ENCODE measurements at regions not wholly inside any gene's neighbourhood (a gene's known extent, or its start where the extent isn't known, plus 50 kb on each side); places are given as distances from the start of the nearest gene placed in this dataset.
A peak's percentile ranks its signal among the peaks of the same experiment; 100 is the strongest.

- DNase-seq (ENCODE audit: low read depth in 1 of 2, low spot score in 1 of 2): peak in 1 of 2 donors; percentile 24
These were observed 154.4 kb downstream of the TANC2 start for GRCh38 chr17:63120406-63120805.

GRCh38 chr17:63124536-63124935, 158.5 kb downstream of the TANC2 start:
- Histone ChIP-seq H3K27ac (no peak overlapping the region), H3K4me3 (no peak overlapping the region), H3K36me3 (no peaks in the 10 kb centered on the region), H3K27me3 (no peaks in the 10 kb centered on the region), H3K4me1 (ENCODE audit: low read depth) (no peaks in the 10 kb centered on the region), H3K9me3 (ENCODE audit: low read depth) (no peaks in the 10 kb centered on the region)
- TF ChIP-seq, protein P1, sequence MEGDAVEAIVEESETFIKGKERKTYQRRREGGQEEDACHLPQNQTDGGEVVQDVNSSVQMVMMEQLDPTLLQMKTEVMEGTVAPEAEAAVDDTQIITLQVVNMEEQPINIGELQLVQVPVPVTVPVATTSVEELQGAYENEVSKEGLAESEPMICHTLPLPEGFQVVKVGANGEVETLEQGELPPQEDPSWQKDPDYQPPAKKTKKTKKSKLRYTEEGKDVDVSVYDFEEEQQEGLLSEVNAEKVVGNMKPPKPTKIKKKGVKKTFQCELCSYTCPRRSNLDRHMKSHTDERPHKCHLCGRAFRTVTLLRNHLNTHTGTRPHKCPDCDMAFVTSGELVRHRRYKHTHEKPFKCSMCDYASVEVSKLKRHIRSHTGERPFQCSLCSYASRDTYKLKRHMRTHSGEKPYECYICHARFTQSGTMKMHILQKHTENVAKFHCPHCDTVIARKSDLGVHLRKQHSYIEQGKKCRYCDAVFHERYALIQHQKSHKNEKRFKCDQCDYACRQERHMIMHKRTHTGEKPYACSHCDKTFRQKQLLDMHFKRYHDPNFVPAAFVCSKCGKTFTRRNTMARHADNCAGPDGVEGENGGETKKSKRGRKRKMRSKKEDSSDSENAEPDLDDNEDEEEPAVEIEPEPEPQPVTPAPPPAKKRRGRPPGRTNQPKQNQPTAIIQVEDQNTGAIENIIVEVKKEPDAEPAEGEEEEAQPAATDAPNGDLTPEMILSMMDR (IDR thresholded peaks at IDR 0.05; ENCODE audit: low read depth, low read length): no peak
- no peak for DNase-seq (ENCODE audit: low read depth in 1 of 2, low spot score in 1 of 2)

More at GRCh38 chr17:63120406-63120805, 154.4 kb downstream of the TANC2 start:
- peaks cover 14% of the 10 kb centered on the region for H3K4me1 ChIP-seq (ENCODE audit: low read depth)
- no peaks in the 10 kb centered on the region for H3K9me3 ChIP-seq (ENCODE audit: low read depth)
- peaks cover 3% of the 10 kb centered on the region for H3K36me3 ChIP-seq
- no peak overlapping the region for H3K27ac ChIP-seq
- TF ChIP-seq, protein P1 (IDR thresholded peaks at IDR 0.05; ENCODE audit: low read depth, low read length): no peak
- no peaks in the 10 kb centered on the region for H3K27me3 ChIP-seq
- H3K4me3 ChIP-seq: no peak overlapping the region

GRCh38 chr17:63124958-63125357, 158.9 kb downstream of the TANC2 start:
- Histone ChIP-seq H3K36me3 (no peaks in the 10 kb centered on the region), H3K4me3 (no peak overlapping the region), H3K27ac (no peak overlapping the region), H3K9me3 (ENCODE audit: low read depth) (no peaks in the 10 kb centered on the region), H3K27me3 (no peaks in the 10 kb centered on the region), H3K4me1 (ENCODE audit: low read depth) (no peaks in the 10 kb centered on the region)
- TF ChIP-seq, protein P1 (IDR thresholded peaks at IDR 0.05; ENCODE audit: low read depth, low read length): no peak
- DNase-seq (ENCODE audit: low read depth in 1 of 2, low spot score in 1 of 2): no peak

DNA sequence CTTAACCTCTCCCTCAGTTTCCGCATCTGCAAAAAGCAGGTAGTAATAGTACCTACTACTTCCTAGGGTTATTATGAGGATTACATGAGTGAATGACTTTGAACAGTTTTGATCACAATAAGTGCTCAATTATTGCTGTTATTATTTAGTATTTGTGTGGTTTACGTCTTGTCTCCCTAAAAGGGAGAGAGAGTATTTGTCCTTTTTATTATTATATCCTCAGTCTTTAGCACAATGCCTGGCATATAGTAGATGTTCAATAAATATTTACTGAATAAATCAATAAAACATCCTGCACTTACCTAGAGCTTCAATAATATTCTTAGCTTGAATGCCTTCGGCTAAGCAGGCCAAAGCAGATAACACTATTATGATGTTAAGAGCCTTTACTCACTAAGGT, 160.0 kb downstream of the TANC2 start:
- Histone ChIP-seq H3K36me3 (no peaks in the 10 kb centered on the region), H3K9me3 (ENCODE audit: low read depth) (no peaks in the 10 kb centered on the region), H3K4me3 (no peak overlapping the region), H3K27ac (no peak overlapping the region), H3K27me3 (no peaks in the 10 kb centered on the region), H3K4me1 (ENCODE audit: low read depth) (no peaks in the 10 kb centered on the region)
- TF ChIP-seq, protein P1 (IDR thresholded peaks at IDR 0.05; ENCODE audit: low read depth, low read length): no peak
- no peak for DNase-seq (ENCODE audit: low read depth in 1 of 2, low spot score in 1 of 2)

- H3K9me3 ChIP-seq (ENCODE audit: low read depth): no peaks in the 10 kb centered on the region
- no peak overlapping the region for H3K4me3 ChIP-seq
- no peaks in the 10 kb centered on the region for H3K36me3 ChIP-seq
- no peak overlapping the region for H3K27ac ChIP-seq
- DNase-seq (ENCODE audit: low read depth in 1 of 2, low spot score in 1 of 2): no peak
- no peaks in the 10 kb centered on the region for H3K27me3 ChIP-seq
- no peaks in the 10 kb centered on the region for H3K4me1 ChIP-seq (ENCODE audit: low read depth)
- TF ChIP-seq, protein P1 (IDR thresholded peaks at IDR 0.05; ENCODE audit: low read depth, low read length): no peak
These were observed 160.6 kb downstream of the TANC2 start for GRCh38 chr17:63126607-63127006.

DNA sequence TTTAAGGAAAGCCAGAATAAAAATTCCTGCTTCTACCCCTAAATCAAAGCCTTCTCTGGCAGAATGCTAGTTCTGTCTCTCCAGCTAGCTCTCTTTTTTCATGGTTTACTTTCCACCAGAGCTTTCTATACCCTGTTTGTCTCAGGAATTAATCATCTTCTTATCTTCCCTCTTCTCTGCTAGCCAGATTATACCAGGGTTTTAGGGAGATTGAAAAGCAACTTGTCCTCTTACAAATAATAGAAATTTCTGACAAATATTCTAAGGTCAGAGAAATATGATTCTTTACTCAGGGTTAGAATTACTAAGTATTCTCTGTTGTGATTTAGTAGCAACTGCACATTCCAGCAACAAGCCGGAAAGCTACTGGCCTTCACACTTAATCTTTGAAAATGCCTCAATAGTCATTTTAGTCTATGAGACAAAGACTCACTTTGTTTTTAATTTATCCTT, 166.4 kb downstream of the TANC2 start:
- peak overlapping the region; percentile 63 for H3K27ac ChIP-seq

More for the DNA sequence above, 166.4 kb downstream of the TANC2 start:
- peaks cover 11% of the 10 kb centered on the region for H3K4me1 ChIP-seq (ENCODE audit: low read depth)
- H3K27me3 ChIP-seq: no peaks in the 10 kb centered on the region
- no peaks in the 10 kb centered on the region for H3K9me3 ChIP-seq (ENCODE audit: low read depth)
- no peak overlapping the region for H3K4me3 ChIP-seq
- H3K36me3 ChIP-seq: no peaks in the 10 kb centered on the region
- DNase-seq (ENCODE audit: low read depth in 1 of 2, low spot score in 1 of 2): peak in 1 of 2 donors; percentile 23
- TF ChIP-seq, protein P1 (IDR thresholded peaks at IDR 0.05; ENCODE audit: low read depth, low read length): no peak
